Pulmonary artery endothelial cell (primary cell): ENCODE measurements at regions not wholly inside any gene's neighbourhood (a gene's known extent, or its start where the extent isn't known, plus 50 kb on each side); places are given as distances from the start of the nearest gene placed in this dataset.

Source experiments
- DNase-seq: peaks from one replicate; pipeline ENCODE4 v3.0.0-alpha.2; 2011; ENCODE audit warnings: low read depth, low spot score

DNA sequence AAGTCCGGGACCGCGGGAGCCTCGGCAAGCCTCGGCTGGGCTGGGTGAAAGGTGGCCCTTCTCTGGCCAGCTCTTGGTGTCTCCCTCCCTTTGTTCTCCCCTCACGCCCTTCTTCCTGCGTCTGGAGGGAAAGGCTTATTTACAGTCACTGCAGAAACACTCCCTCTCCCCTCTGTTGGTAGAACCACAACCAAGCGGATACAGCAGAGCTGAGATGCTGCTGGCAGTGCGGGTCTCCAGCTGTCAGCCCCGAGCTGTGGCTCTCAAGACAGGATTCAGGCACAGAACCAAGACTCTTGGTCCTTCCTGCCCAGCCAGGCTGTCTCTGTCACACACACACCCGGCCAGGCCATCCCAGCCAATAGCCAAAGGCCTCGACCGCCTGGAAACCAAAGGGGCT lies 133.3 kb downstream of the ENGASE start:
- DNase-seq, result no peak

DNA sequence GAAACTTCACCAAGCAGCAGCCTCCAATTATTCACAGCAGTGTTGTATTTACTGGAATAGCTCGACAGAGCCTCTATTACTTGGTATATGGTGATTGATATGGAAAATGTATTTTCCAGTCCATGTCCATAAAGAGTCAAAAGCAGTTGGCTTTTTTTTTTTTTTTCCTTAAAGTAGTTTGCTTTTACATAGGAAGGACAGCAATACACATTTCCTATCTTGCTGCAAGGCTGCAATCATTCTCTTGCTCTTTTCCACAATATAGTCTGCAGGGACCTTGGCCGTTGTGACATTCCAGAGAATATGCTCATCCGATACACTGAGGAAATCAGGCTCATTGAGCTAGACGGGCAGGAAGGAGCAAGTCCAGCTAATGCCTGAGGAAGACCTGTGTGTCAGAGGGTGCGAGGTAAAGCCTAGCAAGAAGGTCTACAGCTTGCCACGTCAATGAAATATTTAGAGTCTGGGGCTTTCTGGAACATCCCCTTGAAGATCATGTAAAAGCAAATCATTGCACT lies 131.1 kb downstream of the ENGASE start:
- DNase-seq, result no peak

DNA sequence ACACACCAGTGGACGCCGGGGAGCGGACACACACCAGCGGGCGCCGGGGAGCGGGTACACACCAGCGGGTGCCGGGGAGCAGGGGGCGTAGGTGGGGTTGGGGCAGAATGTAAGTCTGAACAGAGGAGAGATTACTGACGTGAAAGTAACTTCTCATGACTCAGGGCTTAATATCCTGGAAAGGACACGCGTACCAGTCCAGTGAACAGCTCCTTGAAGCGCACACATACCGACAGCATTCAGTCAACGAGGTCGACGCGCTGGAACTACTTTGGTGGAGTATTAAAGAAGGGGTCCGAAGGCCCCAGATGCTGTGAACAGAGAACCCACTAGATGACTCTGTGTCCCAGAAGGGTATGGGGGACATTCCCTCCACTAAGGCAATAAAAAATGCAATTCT lies 129.6 kb downstream of the ENGASE start:
- DNase-seq, result no peak

DNA sequence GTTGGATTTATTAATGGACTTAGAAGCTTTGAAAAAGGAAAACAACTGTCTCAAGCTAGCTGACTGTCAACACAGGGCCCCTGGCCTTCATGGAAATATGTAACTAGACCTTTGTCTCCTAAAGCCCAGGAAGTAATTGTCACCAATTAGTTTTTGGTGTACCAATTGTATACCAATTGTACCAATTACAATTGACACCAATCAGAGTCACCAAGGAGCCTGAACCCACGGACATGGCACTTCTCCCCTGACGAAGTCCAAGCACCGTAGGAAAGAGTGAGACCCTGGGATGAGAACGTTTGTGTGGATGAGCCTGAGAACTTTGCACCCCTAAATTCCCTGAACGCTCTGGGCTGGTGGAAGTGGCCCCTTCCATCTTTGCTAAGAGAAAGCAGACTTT lies 129.0 kb downstream of the ENGASE start:
- no peak for DNase-seq

DNA sequence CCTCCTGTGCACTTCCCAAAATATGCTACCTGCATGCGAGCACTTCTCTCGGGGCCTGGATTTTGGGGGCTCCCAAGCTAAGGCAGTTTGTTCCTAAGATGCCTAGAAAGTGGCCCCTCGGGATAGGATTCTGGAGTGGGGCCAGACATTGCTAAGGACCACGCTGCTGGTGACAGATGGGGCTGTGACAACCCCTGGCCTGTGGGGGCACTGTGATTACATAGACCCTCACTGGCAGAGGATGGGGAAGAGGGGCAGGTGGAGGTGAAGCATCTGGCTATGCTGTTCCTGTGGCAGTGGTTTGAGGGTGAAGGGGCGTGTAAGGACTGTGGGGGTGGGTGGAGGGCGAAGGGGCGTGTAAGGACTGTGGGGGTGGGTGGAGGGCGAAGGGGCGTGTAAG lies 128.4 kb downstream of the ENGASE start:
- no peak for DNase-seq

DNA sequence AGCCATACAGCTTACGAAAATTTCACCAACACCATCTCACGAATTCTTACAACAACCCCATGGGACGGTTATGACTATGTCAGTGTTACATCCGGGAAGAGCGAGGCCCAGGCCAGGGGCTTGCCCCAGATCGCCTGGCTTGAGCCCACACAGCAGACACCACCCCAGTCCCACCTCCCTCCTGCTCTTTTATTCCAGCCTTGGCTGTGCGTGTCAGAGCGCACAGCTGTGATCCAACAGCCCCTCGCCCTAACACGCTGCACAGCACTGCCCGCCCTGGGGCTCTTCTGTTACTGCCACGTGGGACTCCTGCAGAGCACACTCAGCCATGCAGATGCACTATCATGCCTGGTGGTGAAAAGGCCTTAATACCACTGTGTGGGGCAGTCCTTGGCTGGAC lies 127.9 kb downstream of the ENGASE start:
- no peak for DNase-seq

DNA sequence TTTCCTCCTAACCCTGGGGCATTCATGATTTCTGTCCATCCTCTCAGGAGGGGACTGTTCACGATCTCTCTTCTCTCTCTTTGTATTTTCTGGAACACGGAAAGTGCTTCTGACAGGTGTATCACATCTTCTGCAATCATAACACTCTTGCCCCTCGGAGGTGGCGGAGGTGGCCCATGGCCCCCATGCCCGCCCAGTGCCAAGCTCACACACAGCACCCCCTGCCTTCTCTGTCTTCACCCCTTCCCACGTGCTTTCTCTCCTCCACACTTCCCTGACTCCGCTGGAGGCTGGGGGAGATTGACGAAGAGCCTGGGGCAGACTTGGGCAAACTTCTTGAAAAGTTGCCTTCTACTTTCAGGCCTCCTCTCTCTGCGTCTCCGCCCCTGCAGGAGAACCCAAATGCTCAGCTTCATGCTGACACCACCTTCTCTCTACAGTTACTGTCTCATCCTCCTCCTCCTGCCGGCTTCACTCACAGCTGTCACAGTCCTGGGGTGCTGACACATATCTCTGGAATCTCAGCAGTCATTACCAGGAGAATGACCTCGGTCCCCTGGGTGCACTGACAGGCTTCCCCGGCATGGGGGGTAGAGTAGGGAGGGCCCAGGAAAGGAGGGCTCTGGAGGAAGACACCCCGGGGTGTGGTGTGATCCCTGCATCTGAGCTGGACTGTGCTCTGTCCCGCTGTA lies 127.1 kb downstream of the ENGASE start:
- DNase-seq, result no peak

DNA sequence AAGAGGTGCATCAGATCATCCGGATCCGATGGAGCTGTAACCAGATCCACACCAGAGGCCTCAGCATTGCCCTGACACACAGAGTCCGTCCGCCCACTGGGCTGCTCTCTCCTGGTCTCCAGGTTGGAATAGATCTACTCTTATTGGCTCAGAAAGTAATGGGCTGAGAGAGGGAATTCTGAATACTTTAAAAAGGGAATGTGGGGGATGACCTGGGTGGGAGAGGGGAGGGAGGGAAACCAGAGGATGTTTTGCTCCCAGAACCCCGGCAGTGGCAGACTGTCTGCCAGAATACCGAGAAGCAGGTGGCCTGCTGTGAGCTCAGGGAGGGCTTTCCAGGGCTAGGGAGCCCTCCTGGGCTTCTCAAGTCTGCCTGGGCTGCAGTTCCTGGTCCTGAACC lies 126.5 kb downstream of the ENGASE start:
- DNase-seq, result no peak

DNA sequence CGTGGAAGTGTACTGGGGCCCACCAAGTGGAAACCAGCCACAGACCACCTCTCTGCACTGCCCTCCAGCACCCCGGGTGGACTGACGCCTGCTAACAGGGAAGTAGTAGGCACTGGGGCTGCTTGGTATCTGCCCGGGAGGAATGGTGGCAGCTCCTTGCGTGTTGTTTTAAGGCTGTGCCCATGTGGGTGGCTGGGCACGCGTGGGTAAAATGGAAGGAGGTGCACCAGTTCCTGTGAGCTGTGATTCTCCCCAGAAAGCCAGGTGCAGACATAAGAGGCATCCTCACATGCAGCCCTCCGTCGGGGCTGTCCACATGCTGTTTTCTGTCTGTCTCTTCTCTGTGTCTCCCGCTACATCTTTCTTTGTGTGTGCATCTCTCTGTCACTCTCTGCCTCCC lies 122.3 kb downstream of the ENGASE start:
- no peak for DNase-seq

DNA sequence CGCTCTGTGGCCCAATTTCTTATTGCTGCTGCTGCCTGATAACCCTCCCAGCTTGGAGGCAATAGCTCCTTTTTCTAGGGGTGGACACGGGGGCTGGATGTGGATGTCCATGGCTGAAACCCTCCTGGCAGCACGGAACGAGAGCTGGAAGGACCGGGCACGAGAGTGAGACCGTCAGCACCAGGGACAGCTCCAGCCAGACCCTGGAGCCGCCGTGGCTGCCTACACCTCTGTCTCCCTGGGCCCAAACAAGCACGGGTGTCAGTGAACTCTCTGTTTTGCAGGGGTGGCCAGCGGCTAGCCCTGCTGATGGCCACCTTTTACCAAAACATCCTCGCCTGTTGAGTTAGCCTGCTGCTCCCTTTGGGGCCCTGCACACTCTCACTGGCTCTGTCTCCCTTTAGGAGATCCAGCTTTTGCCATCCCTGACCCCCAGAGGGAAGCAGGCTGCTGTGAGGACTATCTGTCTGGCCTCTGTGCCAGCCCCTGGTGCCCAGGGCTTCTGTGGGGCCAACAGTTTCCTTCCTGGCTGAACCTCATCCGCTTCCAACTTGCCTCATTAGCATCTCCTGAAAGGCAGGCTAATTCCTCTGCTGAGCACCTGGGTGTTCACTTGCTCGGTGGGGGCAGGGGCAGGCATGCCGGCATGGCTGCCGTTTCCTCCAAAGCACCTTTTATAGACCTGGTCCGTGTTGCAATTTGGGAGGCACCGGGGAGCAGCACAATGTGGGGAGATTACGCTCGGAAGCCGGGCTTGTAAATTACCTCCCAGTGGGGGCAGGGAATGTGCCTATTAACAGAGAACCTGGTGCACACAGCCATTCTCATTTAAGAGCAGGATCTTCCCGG lies 118.1 kb downstream of the ENGASE start:
- DNase-seq, result no peak

DNA sequence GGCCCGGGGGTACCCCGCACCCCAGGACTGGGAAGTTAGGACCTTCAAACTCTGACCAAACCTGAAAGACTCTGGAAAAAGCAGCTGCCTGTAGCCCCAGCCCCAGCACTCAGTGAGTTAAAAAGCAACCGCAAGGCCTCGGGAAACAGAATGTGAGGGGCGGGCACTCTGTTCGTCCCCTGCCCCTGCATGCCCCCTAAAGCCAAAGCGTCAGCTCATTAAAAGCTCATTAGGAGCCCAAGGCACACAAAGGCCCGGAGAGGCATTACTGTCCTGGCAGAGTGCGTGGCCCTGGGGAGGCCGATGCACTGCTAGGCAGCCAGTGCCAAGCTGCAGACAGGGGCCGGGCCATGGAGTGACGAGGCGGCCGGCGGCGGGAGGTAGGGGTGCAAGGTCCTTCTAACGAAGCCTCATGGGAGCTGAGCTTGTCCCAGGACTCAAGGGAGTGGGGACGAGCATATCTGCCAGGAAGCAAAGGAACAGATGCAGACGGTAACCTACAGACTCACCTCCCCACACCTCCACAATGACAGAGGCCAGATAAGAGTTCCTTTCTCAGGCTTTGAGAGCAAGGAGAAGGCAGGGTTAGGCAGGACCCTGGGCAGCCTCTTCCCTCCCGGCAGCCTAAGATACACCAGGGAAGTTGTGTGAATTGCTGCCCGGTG lies 116.8 kb downstream of the ENGASE start:
- no peak for DNase-seq

DNA sequence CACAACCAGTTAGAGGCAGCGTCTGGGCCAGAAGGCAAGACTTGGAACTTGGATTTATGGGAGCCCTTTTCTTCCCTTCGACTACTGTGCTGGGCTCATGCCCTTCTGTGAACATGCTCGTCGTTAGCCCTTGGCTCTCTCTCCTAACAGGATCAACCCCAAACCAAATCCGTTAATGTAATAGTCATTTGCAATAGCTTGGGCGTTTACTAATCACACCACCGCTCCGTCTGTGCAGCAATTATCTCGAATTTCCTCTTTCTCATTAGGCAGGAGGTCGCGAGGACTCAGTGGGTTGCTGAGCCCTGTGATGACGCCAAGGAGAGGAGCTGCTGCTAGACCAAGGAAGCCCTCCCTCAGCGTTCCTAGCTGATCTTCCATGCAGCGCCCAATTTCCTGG lies 114.7 kb downstream of the ENGASE start:
- DNase-seq, result no peak

DNA sequence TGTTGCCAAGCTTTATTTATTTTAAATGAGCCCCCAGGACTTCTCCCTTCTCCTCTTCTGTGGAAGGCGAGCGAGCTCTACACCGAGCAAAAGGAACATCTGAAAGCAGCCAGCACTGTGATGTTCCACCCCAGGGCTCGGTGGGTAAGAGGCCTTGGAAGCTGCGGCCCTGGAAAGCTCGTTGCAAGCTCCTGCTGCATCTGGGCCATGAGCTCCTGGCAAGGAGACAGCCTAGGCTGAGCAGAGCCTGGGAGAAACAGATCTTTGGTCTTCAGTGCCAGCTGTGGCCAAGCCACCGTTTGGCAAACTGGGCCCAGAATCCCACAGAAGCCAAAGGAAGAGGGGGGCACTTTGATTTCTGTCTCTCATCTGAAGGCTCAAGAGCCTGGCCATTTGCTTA lies 114.1 kb downstream of the ENGASE start:
- no peak for DNase-seq

DNA sequence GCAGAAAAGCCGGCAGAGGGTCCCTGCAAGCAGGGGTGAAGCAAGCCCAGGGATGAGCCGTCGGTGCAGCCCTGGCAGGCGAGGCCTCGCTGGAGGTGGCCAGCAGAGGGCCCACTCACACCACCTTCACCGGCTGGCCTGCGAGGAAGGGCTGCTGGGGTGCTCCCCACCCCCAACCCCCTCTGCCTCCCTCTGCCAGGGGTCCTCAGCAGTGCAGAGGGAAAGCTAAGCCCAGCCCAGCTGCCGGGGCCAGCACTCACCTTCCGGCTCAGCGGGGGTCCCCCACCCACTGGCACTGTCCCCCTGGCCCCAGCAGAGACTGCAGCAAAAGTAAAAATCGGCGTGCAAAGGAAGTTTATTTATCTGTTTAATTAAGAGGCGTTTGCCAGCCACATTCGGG lies 113.4 kb downstream of the ENGASE start:
- no peak for DNase-seq

DNA sequence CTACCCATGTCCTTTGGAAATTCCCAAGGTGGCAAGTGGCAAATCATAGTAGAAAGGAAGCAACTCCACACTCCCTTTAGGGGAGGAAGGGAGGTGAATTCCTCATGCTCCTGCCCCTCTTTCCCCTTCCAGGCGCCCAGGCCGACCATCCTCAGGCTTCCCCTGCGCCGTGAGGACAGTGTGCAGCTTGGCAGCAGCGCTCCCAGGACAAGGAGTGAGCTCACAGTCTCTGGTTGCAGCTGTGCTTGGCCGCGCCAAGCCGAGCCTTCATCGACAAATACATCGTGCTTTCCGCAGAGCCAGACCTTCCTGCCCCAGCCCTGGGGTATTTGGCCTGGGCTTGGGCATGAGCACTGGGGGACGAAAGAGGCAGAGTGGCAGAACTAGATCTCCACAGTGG lies 112.6 kb downstream of the ENGASE start:
- no peak for DNase-seq

DNA sequence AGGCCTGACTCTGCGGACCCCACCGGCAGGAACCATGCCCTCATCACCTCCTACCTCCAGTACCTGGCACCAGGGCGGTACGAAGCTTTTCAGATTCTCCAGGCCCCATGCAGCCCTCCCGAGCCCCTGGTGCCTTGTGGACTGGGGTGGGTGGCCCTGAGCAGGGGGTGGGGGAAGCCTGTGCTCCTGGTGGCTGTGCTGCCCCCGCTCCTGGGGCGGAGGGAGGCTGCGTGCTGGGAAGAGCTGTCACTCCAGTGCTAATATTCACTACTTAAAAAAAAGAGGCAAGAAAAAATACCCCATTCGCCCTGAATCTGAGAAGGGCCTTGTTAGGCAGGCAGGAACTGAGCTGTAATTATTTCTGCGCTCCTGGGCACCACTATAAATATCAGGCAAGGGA lies 111.8 kb downstream of the ENGASE start:
- no peak for DNase-seq

DNA sequence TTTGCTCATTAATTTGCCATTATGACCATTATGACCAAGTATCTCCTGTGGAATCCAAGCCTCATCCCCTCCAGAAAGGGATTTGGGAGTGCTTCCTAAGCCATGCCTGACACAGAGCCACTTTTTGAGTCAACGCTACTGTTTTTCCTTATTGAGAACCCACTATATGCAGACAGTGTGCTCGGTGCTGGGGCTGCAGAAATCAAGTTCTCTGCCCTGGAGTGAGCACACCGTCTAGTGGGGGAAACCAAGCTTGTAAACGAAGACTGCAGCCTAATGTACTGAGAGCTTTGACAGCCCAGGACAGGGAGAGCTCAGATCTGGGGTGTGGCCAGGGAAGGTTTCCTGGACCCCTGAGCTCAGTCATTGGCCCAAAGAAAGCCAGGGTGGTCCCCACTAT lies 111.0 kb downstream of the ENGASE start:
- no peak for DNase-seq

DNA sequence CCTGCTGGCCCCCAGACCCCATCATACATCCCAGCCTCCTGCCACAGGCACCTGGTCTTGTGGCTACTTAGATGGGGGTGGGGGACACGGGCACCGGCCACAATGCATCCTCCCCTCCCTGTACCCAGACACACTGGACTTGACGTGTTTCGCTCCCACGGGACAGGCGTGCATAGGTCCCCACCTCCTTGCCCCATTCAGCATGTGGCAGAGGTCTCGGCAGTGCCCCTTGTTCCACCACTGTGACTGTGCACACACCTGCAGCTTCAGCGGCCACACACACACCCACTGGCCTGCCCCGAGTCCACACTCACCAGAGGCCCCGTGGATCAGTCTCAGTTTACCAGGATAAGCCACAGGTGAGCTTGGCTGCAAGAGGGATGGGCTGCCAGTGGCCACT lies 109.6 kb downstream of the ENGASE start:
- no peak for DNase-seq

DNA sequence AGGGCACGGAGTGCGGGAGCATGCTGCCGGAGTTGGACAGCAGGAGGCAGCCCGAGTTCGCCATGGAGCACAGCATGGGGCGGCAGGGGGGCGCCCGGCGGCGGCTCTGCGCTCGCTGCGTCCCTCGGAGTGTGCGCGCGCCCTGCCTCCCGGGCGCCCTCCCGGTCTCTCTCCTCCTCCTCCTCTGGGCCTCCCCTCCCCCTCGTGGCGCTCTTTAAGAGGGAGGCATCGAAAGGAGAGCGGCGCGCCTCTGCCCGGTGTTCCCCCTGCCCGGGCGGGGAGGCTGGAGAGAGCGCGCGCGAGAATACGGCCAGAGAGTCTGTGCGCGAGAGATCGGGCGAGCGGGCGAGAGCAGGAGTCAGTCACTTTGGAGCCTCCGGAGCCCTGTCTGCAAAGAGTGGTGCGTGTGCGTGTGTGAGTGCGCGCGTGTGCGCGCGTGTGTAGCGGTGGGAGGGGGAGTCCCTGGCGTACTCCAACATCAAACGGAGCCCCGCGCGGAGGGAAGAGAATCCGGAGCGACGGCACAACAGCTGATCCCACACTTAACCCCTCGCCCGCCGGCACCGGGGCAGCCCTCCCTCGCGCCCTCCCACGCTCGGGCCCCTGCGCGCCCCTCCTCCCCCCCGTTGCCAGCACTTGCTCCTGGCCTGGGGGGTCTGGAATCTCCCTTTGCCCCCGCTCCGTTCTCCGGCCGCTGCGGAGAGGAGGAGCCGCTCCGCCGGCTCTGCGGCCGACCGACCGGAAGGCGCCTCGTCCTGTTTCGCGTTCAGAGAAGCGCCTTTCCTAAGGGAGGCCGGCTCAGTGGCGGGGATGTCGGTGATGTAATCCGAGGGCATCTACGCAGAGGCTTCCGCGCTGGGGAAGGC lies 108.9 kb downstream of the ENGASE start:
- DNase-seq, result no peak

DNA sequence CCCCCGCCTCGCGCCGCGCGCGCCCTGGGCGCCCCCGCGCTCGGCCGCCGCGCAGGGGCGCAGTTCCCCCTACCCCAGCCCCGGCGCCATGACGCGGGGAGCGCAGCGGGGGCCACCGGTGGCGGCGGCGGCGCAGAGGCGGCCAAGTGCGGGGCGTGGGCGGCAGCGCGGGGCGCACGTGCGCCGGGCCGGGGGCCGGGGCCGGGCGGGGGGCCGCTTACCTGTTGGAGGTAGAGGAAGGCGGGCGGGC lies 108.3 kb downstream of the ENGASE start:
- DNase-seq, result no peak

DNA sequence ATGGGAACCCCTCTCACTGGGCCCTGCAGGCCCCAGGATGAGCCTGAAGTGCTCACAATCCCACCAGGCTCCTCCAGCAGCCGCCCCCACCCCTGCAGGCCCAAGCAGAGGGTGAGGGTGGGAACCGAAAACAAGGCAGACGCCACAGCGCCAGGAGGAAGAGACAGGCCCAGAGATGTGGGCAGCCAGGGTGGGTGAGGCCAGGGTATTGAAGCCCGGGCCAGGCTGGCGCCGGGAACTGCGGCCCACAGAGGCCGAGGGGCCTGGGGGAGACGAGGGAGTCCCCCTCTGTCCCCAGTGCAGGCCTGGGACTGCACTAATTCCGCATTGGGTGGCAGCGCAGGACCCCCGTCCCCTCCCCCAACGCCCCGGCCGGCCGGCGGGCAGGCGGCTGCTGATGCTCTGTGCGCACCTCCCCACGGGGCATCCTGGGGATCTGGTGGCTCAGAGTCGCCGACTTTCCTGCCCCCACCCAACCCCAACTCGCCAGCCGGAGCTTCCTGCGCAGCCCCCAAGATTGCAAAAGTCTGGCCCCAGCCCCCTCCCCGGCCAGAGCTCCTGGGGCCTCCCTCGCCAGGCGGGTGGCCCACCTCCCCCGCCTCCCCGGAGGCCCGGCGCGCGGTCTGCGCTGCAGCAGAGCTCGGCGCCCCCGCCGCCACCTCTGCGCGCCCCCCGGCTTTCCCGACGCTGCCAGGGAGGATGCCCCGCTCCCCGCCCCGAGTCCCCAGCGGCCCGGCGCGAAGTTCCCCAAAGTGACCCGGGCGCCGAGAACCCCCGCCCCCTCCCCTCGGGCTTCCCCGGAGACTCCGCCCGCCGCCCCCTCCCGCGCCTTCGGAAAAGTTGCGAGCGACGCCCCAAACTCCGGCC lies 107.8 kb downstream of the ENGASE start:
- DNase-seq, result no peak
